ENCODE measurements at regions not wholly inside any gene's neighbourhood (a gene's known extent, or its start where the extent isn't known, plus 50 kb on each side); places are given as distances from the start of the nearest gene placed in this dataset.

DNA sequence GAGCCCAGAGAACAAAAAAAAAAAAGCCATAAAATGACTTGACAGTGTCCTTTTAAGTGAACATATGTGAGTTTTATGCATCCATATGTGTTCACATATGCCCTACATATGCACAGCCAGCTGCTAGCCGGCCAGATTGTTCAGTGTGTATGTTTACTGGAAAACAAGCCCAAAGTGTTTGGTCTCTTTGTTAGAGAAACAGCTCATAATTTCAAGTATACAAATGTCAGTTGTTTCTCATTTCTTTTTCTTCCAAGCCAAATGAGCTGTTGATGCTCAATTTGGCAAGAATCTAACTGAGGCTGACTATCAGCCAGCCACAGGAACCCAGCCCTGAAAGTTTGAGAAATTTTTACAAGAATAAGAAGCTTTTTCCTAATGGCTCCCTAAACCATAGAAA is 60.8 kb upstream of the TSPAN8 start:
- TF ChIP-seq, protein P1, sequence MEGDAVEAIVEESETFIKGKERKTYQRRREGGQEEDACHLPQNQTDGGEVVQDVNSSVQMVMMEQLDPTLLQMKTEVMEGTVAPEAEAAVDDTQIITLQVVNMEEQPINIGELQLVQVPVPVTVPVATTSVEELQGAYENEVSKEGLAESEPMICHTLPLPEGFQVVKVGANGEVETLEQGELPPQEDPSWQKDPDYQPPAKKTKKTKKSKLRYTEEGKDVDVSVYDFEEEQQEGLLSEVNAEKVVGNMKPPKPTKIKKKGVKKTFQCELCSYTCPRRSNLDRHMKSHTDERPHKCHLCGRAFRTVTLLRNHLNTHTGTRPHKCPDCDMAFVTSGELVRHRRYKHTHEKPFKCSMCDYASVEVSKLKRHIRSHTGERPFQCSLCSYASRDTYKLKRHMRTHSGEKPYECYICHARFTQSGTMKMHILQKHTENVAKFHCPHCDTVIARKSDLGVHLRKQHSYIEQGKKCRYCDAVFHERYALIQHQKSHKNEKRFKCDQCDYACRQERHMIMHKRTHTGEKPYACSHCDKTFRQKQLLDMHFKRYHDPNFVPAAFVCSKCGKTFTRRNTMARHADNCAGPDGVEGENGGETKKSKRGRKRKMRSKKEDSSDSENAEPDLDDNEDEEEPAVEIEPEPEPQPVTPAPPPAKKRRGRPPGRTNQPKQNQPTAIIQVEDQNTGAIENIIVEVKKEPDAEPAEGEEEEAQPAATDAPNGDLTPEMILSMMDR (conservative IDR thresholded peaks at IDR 0.05; ENCODE audit: low read depth, low read length): no peak
- TF ChIP-seq POLR2A (IDR thresholded peaks at IDR 0.05; ENCODE audit: low read depth, low read length) (no peak), NFE2L2 (IDR thresholded peaks at IDR 0.05; ENCODE audit: low read depth, low read length) (no peak), MAFK (IDR thresholded peaks at IDR 0.05; ENCODE audit: low read depth, low read length) (no peak), RCOR1 (IDR thresholded peaks at IDR 0.05; ENCODE audit: insufficient replicate concordance, low read length) (no peak), RAD21 (IDR thresholded peaks at IDR 0.05; ENCODE audit: low read length) (no peak), FOS (IDR thresholded peaks at IDR 0.05; ENCODE audit: low read depth, low read length) (no peak), RFX5 (IDR thresholded peaks at IDR 0.05; ENCODE audit: low read depth, low read length) (no peak), BHLHE40 (IDR thresholded peaks at IDR 0.05; ENCODE audit: low read depth, low read length) (no peak), CHD1 (IDR thresholded peaks at IDR 0.05; ENCODE audit: low read depth, low read length) (no peak)
- TF ChIP-seq, protein P2, sequence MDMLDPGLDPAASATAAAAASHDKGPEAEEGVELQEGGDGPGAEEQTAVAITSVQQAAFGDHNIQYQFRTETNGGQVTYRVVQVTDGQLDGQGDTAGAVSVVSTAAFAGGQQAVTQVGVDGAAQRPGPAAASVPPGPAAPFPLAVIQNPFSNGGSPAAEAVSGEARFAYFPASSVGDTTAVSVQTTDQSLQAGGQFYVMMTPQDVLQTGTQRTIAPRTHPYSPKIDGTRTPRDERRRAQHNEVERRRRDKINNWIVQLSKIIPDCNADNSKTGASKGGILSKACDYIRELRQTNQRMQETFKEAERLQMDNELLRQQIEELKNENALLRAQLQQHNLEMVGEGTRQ (IDR thresholded peaks at IDR 0.05; ENCODE audit: low read depth, low read length): no peak
- TF ChIP-seq, protein P3, sequence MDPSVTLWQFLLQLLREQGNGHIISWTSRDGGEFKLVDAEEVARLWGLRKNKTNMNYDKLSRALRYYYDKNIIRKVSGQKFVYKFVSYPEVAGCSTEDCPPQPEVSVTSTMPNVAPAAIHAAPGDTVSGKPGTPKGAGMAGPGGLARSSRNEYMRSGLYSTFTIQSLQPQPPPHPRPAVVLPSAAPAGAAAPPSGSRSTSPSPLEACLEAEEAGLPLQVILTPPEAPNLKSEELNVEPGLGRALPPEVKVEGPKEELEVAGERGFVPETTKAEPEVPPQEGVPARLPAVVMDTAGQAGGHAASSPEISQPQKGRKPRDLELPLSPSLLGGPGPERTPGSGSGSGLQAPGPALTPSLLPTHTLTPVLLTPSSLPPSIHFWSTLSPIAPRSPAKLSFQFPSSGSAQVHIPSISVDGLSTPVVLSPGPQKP (IDR thresholded peaks at IDR 0.05; ENCODE audit: borderline replicate concordance, low read depth, low read length): no peak

Measured in IMR-90 (cell line).